ENCODE measurements at regions not wholly inside any gene's neighbourhood (a gene's known extent, or its start where the extent isn't known, plus 50 kb on each side); places are given as distances from the start of the nearest gene placed in this dataset.

- Histone ChIP-seq H3K79me2 (ENCODE audit: control insufficient read depth, insufficient read depth, low read length) (no peaks in the 10 kb centered on the region), H3K36me3 (ENCODE audit: control insufficient read depth in 2 of 2, extremely low read depth in 1 of 2, insufficient read depth in 2 of 2, low read length in 2 of 2) (no peaks in the 10 kb centered on the region), H3K9me3 (ENCODE audit: control insufficient read depth, low read depth, low read length) (no peaks in the 10 kb centered on the region), H3K9me1 (ENCODE audit: control insufficient read depth, extremely low read depth, insufficient read depth, low read length) (no peaks in the 10 kb centered on the region), H4K20me1 (ENCODE audit: control insufficient read depth, extremely low read depth, insufficient read depth, low read length) (no peaks in the 10 kb centered on the region), H3K27me3 (ENCODE audit: control insufficient read depth, extremely low read depth, insufficient read depth, low read length) (no peaks in the 10 kb centered on the region), H3K4me3 (ENCODE audit: control insufficient read depth in 2 of 3, extremely low read depth in 1 of 3, insufficient read depth in 2 of 3, low read depth in 1 of 3, low read length in 3 of 3) (no peak overlapping the region), H3K27ac (ENCODE audit: control insufficient read depth, insufficient read depth, low read length) (no peak overlapping the region), H3K4me1 (ENCODE audit: control insufficient read depth, extremely low read depth, insufficient read depth, low read length) (no peaks in the 10 kb centered on the region), H2AFZ (ENCODE audit: control insufficient read depth, low read length) (no peak overlapping the region), H3K4me2 (ENCODE audit: control insufficient read depth, extremely low read depth, insufficient read depth, low read depth, low read length) (no peak overlapping the region), H3K9ac (ENCODE audit: control insufficient read depth, extremely low read depth, insufficient read depth, low read length) (no peak overlapping the region)
- TF ChIP-seq CTCF (optimal IDR thresholded peaks at IDR 0.05 in 1 of 3, IDR thresholded peaks at IDR 0.05 in 1 of 3, conservative IDR thresholded peaks at IDR 0.05 in 1 of 3; ENCODE audit: extremely low read depth in 1 of 3, insufficient read depth in 2 of 3, low read length in 3 of 3) (no peak), EZH2 (IDR thresholded peaks at IDR 0.05; ENCODE audit: low read length) (no peak)
- no peak for FAIRE-seq
- DNase-seq (ENCODE audit: low read depth, low spot score), result no peak
- dilution Hi-C loops (cut with MboI; ENCODE audit: extremely low pct_ligation_motif_present, low sequenced_read_pairs), result no loop called here
Measured at GRCh38 chr4:155530857-155531256, 135.8 kb upstream of the GUCY1A1 start.

- FAIRE-seq (no peak), DNase-seq (ENCODE audit: low read depth, low spot score) (no peak)
- H3K4me1 ChIP-seq (ENCODE audit: control insufficient read depth, extremely low read depth, insufficient read depth, low read length), result no peaks in the 10 kb centered on the region
- TF ChIP-seq CTCF (optimal IDR thresholded peaks at IDR 0.05 in 1 of 3, IDR thresholded peaks at IDR 0.05 in 1 of 3, conservative IDR thresholded peaks at IDR 0.05 in 1 of 3; ENCODE audit: extremely low read depth in 1 of 3, insufficient read depth in 2 of 3, low read length in 3 of 3) (no peak), EZH2 (IDR thresholded peaks at IDR 0.05; ENCODE audit: low read length) (no peak)
- H3K4me3 ChIP-seq (ENCODE audit: control insufficient read depth in 2 of 3, extremely low read depth in 1 of 3, insufficient read depth in 2 of 3, low read depth in 1 of 3, low read length in 3 of 3), result no peak overlapping the region
- no peaks in the 10 kb centered on the region for H3K9me1 ChIP-seq (ENCODE audit: control insufficient read depth, extremely low read depth, insufficient read depth, low read length)
- no peaks in the 10 kb centered on the region for H3K36me3 ChIP-seq (ENCODE audit: control insufficient read depth in 2 of 2, extremely low read depth in 1 of 2, insufficient read depth in 2 of 2, low read length in 2 of 2)
- no peaks in the 10 kb centered on the region for H4K20me1 ChIP-seq (ENCODE audit: control insufficient read depth, extremely low read depth, insufficient read depth, low read length)
- no peak overlapping the region for H2AFZ ChIP-seq (ENCODE audit: control insufficient read depth, low read length)
- H3K27me3 ChIP-seq (ENCODE audit: control insufficient read depth, extremely low read depth, insufficient read depth, low read length), result no peaks in the 10 kb centered on the region
- H3K9ac ChIP-seq (ENCODE audit: control insufficient read depth, extremely low read depth, insufficient read depth, low read length), result no peak overlapping the region
- no peaks in the 10 kb centered on the region for H3K79me2 ChIP-seq (ENCODE audit: control insufficient read depth, insufficient read depth, low read length)
- dilution Hi-C loops (cut with MboI; ENCODE audit: extremely low pct_ligation_motif_present, low sequenced_read_pairs), result no loop called here
- no peak overlapping the region for H3K4me2 ChIP-seq (ENCODE audit: control insufficient read depth, extremely low read depth, insufficient read depth, low read depth, low read length)
- no peak overlapping the region for H3K27ac ChIP-seq (ENCODE audit: control insufficient read depth, insufficient read depth, low read length)
- H3K9me3 ChIP-seq (ENCODE audit: control insufficient read depth, low read depth, low read length), result no peaks in the 10 kb centered on the region
Measured at GRCh38 chr4:155530290-155530689, 136.4 kb upstream of the GUCY1A1 start.
